GM11168 (cell line): ENCODE measurements at regions not wholly inside any gene's neighbourhood (a gene's known extent, or its start where the extent isn't known, plus 50 kb on each side); places are given as distances from the start of the nearest gene placed in this dataset.

Source experiments
- in situ Hi-C: fragments of 300-500 bp; cut with MboI; formaldehyde crosslinking; loops from one replicate; pipeline ENCODE4 v1.12.0; 2022; ENCODE audit warnings: low sequenced_read_pairs; ENCODE audit not compliant: unreplicated experiment

- in situ Hi-C loops, result no loop called here
Observed at GRCh38 chr13:68390987-68391386, 1160.9 kb upstream of the PCDH9 start.

- in situ Hi-C loops, result no loop called here
Observed at GRCh38 chr13:68386808-68387207, 1156.7 kb upstream of the PCDH9 start.

GRCh38 chr13:68380041-68380973 lies 1150.2 kb upstream of the PCDH9 start:
- in situ Hi-C loops, result no loop called here

GRCh38 chr13:68378294-68378693 lies 1148.2 kb upstream of the PCDH9 start:
- in situ Hi-C loops, result no loop called here

- in situ Hi-C loops, result no loop called here
Observed at GRCh38 chr13:68375004-68375403, 1144.9 kb upstream of the PCDH9 start.

- in situ Hi-C loops, result no loop called here
Observed at GRCh38 chr13:68369739-68370138, 1139.6 kb upstream of the PCDH9 start.

- in situ Hi-C loops, result no loop called here
Observed at GRCh38 chr13:68368922-68369321, 1138.8 kb upstream of the PCDH9 start.

- in situ Hi-C loops, result no loop called here
Observed at GRCh38 chr13:68359105-68359504, 1129.0 kb upstream of the PCDH9 start.

GRCh38 chr13:68358294-68358705 lies 1128.2 kb upstream of the PCDH9 start:
- in situ Hi-C loops, result no loop called here

GRCh38 chr13:68350554-68350953 lies 1120.4 kb upstream of the PCDH9 start:
- in situ Hi-C loops, result no loop called here

GRCh38 chr13:68347220-68347619 lies 1117.1 kb upstream of the PCDH9 start:
- in situ Hi-C loops, result no loop called here

- in situ Hi-C loops, result no loop called here
Observed at GRCh38 chr13:68345963-68346531, 1115.9 kb upstream of the PCDH9 start.

- in situ Hi-C loops, result no loop called here
Observed at GRCh38 chr13:68323124-68323523, 1093.0 kb upstream of the PCDH9 start.

- in situ Hi-C loops, result no loop called here
Observed at GRCh38 chr13:68319384-68319783, 1089.2 kb upstream of the PCDH9 start.

- in situ Hi-C loops, result no loop called here
Observed at GRCh38 chr13:68304286-68304893, 1074.3 kb upstream of the PCDH9 start.

- in situ Hi-C loops, result no loop called here
Observed at GRCh38 chr13:68293631-68294030, 1063.5 kb upstream of the PCDH9 start.

GRCh38 chr13:68292601-68293000 lies 1062.5 kb upstream of the PCDH9 start:
- in situ Hi-C loops, result no loop called here

- in situ Hi-C loops, result no loop called here
Observed at GRCh38 chr13:68291595-68291994, 1061.5 kb upstream of the PCDH9 start.

- in situ Hi-C loops, result no loop called here
Observed at GRCh38 chr13:68275758-68276157, 1045.6 kb upstream of the PCDH9 start.

- in situ Hi-C loops, result no loop called here
Observed at GRCh38 chr13:68272652-68273051, 1042.5 kb upstream of the PCDH9 start.

- in situ Hi-C loops, result no loop called here
Observed at GRCh38 chr13:68264692-68265091, 1034.6 kb upstream of the PCDH9 start.
